Neuronal stem cell (in vitro differentiated cells): ENCODE measurements at regions not wholly inside any gene's neighbourhood (a gene's known extent, or its start where the extent isn't known, plus 50 kb on each side); places are given as distances from the start of the nearest gene placed in this dataset.

Source experiments
- DNase-seq: peaks from one replicate; pipeline ENCODE4 v3.0.0-alpha.2; 2013; ENCODE audit warnings: low spot score
- H2AFZ ChIP-seq: one replicate; pipeline ENCODE4 v1.6.1; 2013; ENCODE audit warnings: mild to moderate bottlenecking, low read length, inconsistent platforms
- H2AK5ac ChIP-seq: 2 replicates; pipeline ENCODE4 v1.6.1; 2013; ENCODE audit warnings: low read depth, mild to moderate bottlenecking, inconsistent platforms, low read length, moderate library complexity, mixed read lengths
- H2BK120ac ChIP-seq: 2 replicates; pipeline ENCODE4 v1.6.1; 2013; ENCODE audit warnings: low read depth, mild to moderate bottlenecking, inconsistent platforms, low read length, moderate library complexity, mixed read lengths
- H2BK12ac ChIP-seq: one replicate; pipeline ENCODE4 v1.6.1; 2013; ENCODE audit warnings: low read length, inconsistent platforms
- H2BK15ac ChIP-seq: 2 replicates; pipeline ENCODE4 v1.6.1; 2013; ENCODE audit warnings: mild to moderate bottlenecking, low read length, inconsistent platforms, mixed read lengths
- H2BK5ac ChIP-seq: one replicate; pipeline ENCODE4 v1.6.1; 2013; ENCODE audit warnings: inconsistent platforms, mild to moderate bottlenecking, low read length, moderate library complexity
- H3K14ac ChIP-seq: one replicate; pipeline ENCODE4 v1.6.1; 2013; ENCODE audit warnings: low read length, inconsistent platforms
- H3K18ac ChIP-seq: 2 replicates; pipeline ENCODE4 v1.6.1; 2013; ENCODE audit warnings: low read length, inconsistent platforms
- H3K23ac ChIP-seq: 2 replicates; pipeline ENCODE4 v1.6.1; 2013; ENCODE audit warnings: low read depth, mild to moderate bottlenecking, mixed read lengths, low read length, inconsistent platforms; ENCODE audit not compliant: poor library complexity
- H3K27ac ChIP-seq: replicated peaks from 3 replicates; pipeline ENCODE4 v1.5.1; 2013; ENCODE audit warnings: low read length, inconsistent platforms
- H3K27me3 ChIP-seq, 3 experiments: 2 replicates each; pipeline ENCODE4 v1.6.1; 2013; ENCODE audit warnings: low read length in 3 of 3, mild to moderate bottlenecking in 2 of 3, inconsistent platforms in 1 of 3, low read depth in 1 of 3, mixed read lengths in 1 of 3, moderate library complexity in 1 of 3; ENCODE audit not compliant: control insufficient read depth in 3 of 3, insufficient read depth in 3 of 3
- H3K36me3 ChIP-seq, 2 donors: replicated peaks in 1 of 2; 2 replicates each; pipeline ENCODE4 v1.6.1; 2013; ENCODE audit warnings: low read length in 2 of 2; ENCODE audit not compliant: control insufficient read depth in 2 of 2, insufficient read depth in 2 of 2
- H3K4ac ChIP-seq: 2 replicates; pipeline ENCODE4 v1.6.1; 2013; ENCODE audit warnings: inconsistent platforms, mild to moderate bottlenecking, low read length, moderate library complexity
- H3K4me1 ChIP-seq, 2 donors: 1 replicate in 1 of 2; 2 replicates in 1 of 2; pipeline ENCODE4 v1.6.1; 2013; ENCODE audit warnings: low read length in 2 of 2, low read depth in 1 of 2; ENCODE audit not compliant: control insufficient read depth in 2 of 2, insufficient read depth in 1 of 2
- H3K4me2 ChIP-seq: one replicate; pipeline ENCODE4 v1.6.1; 2013; ENCODE audit warnings: mild to moderate bottlenecking, low read length, inconsistent platforms; ENCODE audit not compliant: insufficient read depth, poor library complexity, severe bottlenecking
- H3K4me3 ChIP-seq, 2 donors: 2 replicates each; pipeline ENCODE4 v1.5.1; 2013; ENCODE audit warnings: low read length in 2 of 2, mild to moderate bottlenecking in 2 of 2, inconsistent platforms in 1 of 2, moderate library complexity in 1 of 2
- H3K79me1 ChIP-seq: one replicate; pipeline ENCODE4 v1.6.1; 2013; ENCODE audit warnings: low read depth, mild to moderate bottlenecking, inconsistent platforms, low read length, moderate library complexity
- H3K9ac ChIP-seq: one replicate; pipeline ENCODE4 v1.6.1; 2013; ENCODE audit warnings: mild to moderate bottlenecking, low read depth, low read length, inconsistent platforms; ENCODE audit not compliant: poor library complexity
- H3K9me3 ChIP-seq, 2 donors: replicated peaks in 1 of 2; 2 replicates each; pipeline versions ENCODE3 to v1.6.1; 2013; ENCODE audit warnings: low read length in 2 of 2, mild to moderate bottlenecking in 2 of 2, inconsistent platforms in 1 of 2, low read depth in 1 of 2, mixed read lengths in 1 of 2, moderate library complexity in 1 of 2; ENCODE audit not compliant: control insufficient read depth in 2 of 2, insufficient read depth in 1 of 2
- H4K8ac ChIP-seq: one replicate; pipeline ENCODE4 v1.6.1; 2013; ENCODE audit warnings: low read depth, mild to moderate bottlenecking, inconsistent platforms, low read length, moderate library complexity
- H4K91ac ChIP-seq: one replicate; pipeline ENCODE4 v1.6.1; 2013; ENCODE audit warnings: low read length, low read depth, mild to moderate bottlenecking, inconsistent platforms; ENCODE audit not compliant: poor library complexity
- WGBS, 2 donors: extraction: QIAGEN DNeasy Blood & Tissue Kit; methylation state at CpG; one replicate each; pipeline ENCODE4 v1.1.7; 2013; ENCODE audit warnings: missing lambda C conversion rate in 2 of 2, mixed read lengths in 1 of 2; ENCODE audit not compliant: insufficient read length in 2 of 2, insufficient replicate concordance in 1 of 2; ENCODE audit errors: extremely low coverage in 2 of 2; 5-methylcytosine and 5-hydroxymethylcytosine counted together

- no peak for DNase-seq
- no peaks in the 10 kb centered on the region for H3K4me1 ChIP-seq
- no CpG with 5 or more reads among the region's 13 CpGs for WGBS, 2 donors
These were observed 119.3 kb upstream of the TWIST2 start for GRCh38 chr2:238728330-238729260.

GRCh38 chr2:238729261-238729935, 118.5 kb upstream of the TWIST2 start:
- H4K8ac ChIP-seq, result no peak overlapping the region
- no peak overlapping the region for H3K23ac ChIP-seq
- H3K18ac ChIP-seq, result no peak overlapping the region
- H3K4me1 ChIP-seq, result no peaks in the 10 kb centered on the region
- H3K36me3 ChIP-seq, result no peaks in the 10 kb centered on the region
- no peak overlapping the region for H3K27ac ChIP-seq
- no peak overlapping the region for H3K4ac ChIP-seq
- H2AK5ac ChIP-seq, result peak overlapping the region; percentile 17
- peaks cover 0 to 10% (median 1%) of the 10 kb centered on the region in 3 experiments for H3K27me3 ChIP-seq
- H3K14ac ChIP-seq, result no peak overlapping the region
- H3K4me2 ChIP-seq, result no peak overlapping the region
- no peak overlapping the region for H4K91ac ChIP-seq
- H2BK12ac ChIP-seq, result no peak overlapping the region
- H3K4me3 ChIP-seq, result no peak overlapping the region
- DNase-seq, result no peak
- WGBS, 2 donors, result no CpG with 5 or more reads among the region's 11 CpGs
- H2BK15ac ChIP-seq, result no peak overlapping the region
- H3K9ac ChIP-seq, result no peak overlapping the region
- H2AFZ ChIP-seq, result no peak overlapping the region
- no peak overlapping the region for H2BK5ac ChIP-seq
- H3K9me3 ChIP-seq, result no peaks in the 10 kb centered on the region
- no peaks in the 10 kb centered on the region for H3K79me1 ChIP-seq
- no peak overlapping the region for H2BK120ac ChIP-seq

More at GRCh38 chr2:238728330-238729260, 119.3 kb upstream of the TWIST2 start:
- H2BK12ac ChIP-seq, result no peak overlapping the region
- H3K14ac ChIP-seq, result no peak overlapping the region
- H3K18ac ChIP-seq, result no peak overlapping the region
- H4K8ac ChIP-seq, result no peak overlapping the region
- H4K91ac ChIP-seq, result no peak overlapping the region
- H3K27ac ChIP-seq, result no peak overlapping the region
- no peak overlapping the region for H3K23ac ChIP-seq
- no peak overlapping the region for H2BK120ac ChIP-seq
- no peak overlapping the region for H3K4ac ChIP-seq
- no peak overlapping the region for H2AFZ ChIP-seq
- H3K27me3 ChIP-seq, result peaks cover 0 to 10% (median 1%) of the 10 kb centered on the region in 3 experiments
- no peaks in the 10 kb centered on the region for H3K79me1 ChIP-seq
- no peaks in the 10 kb centered on the region for H3K36me3 ChIP-seq
- no peak overlapping the region for H3K9ac ChIP-seq
- H3K4me3 ChIP-seq, result no peak overlapping the region
- H3K9me3 ChIP-seq, result no peaks in the 10 kb centered on the region
- H2AK5ac ChIP-seq, result no peak overlapping the region
- H2BK15ac ChIP-seq, result no peak overlapping the region
- H2BK5ac ChIP-seq, result no peak overlapping the region
- no peak overlapping the region for H3K4me2 ChIP-seq

- no peak overlapping the region for H2AFZ ChIP-seq
- H2BK12ac ChIP-seq, result no peak overlapping the region
- no peak overlapping the region for H4K91ac ChIP-seq
- H2BK15ac ChIP-seq, result no peak overlapping the region
- H3K27me3 ChIP-seq, result peaks cover 0 to 10% (median 1%) of the 10 kb centered on the region in 3 experiments
- H3K9me3 ChIP-seq, result no peaks in the 10 kb centered on the region
- no peak overlapping the region for H3K4me3 ChIP-seq
- H3K9ac ChIP-seq, result no peak overlapping the region
- no peak overlapping the region for H3K27ac ChIP-seq
- DNase-seq, result no peak
- peak overlapping the region; percentile 17 for H2AK5ac ChIP-seq
- no peak overlapping the region for H3K4me2 ChIP-seq
- no peaks in the 10 kb centered on the region for H3K36me3 ChIP-seq
- H3K4ac ChIP-seq, result no peak overlapping the region
- no peak overlapping the region for H3K18ac ChIP-seq
- no CpG with 5 or more reads among the region's 17 CpGs for WGBS, 2 donors
- no peaks in the 10 kb centered on the region for H3K79me1 ChIP-seq
- no peak overlapping the region for H4K8ac ChIP-seq
- no peak overlapping the region for H3K23ac ChIP-seq
- no peak overlapping the region for H3K14ac ChIP-seq
- H3K4me1 ChIP-seq, result no peaks in the 10 kb centered on the region
- no peak overlapping the region for H2BK120ac ChIP-seq
- no peak overlapping the region for H2BK5ac ChIP-seq
These were observed 117.8 kb upstream of the TWIST2 start for GRCh38 chr2:238730001-238730669.

- Histone ChIP-seq H3K79me1 (no peaks in the 10 kb centered on the region), H3K18ac (no peak overlapping the region)
- WGBS, 2 donors, result no CpG with 5 or more reads among the region's 4 CpGs
These were observed 117.0 kb upstream of the TWIST2 start for GRCh38 chr2:238730881-238731280.

More at GRCh38 chr2:238730881-238731280, 117.0 kb upstream of the TWIST2 start:
- no peak overlapping the region for H2BK5ac ChIP-seq
- H3K9me3 ChIP-seq, result no peaks in the 10 kb centered on the region
- no peak overlapping the region for H3K9ac ChIP-seq
- H2BK120ac ChIP-seq, result no peak overlapping the region
- H2AK5ac ChIP-seq, result no peak overlapping the region
- H3K23ac ChIP-seq, result no peak overlapping the region
- H2AFZ ChIP-seq, result no peak overlapping the region
- H4K8ac ChIP-seq, result no peak overlapping the region
- H3K4ac ChIP-seq, result no peak overlapping the region
- no peaks in the 10 kb centered on the region for H3K36me3 ChIP-seq
- H3K4me2 ChIP-seq, result no peak overlapping the region
- H3K14ac ChIP-seq, result no peak overlapping the region
- no peak overlapping the region for H2BK15ac ChIP-seq
- H4K91ac ChIP-seq, result no peak overlapping the region
- H3K27ac ChIP-seq, result no peak overlapping the region
- no peaks in the 10 kb centered on the region for H3K4me1 ChIP-seq
- H3K4me3 ChIP-seq, result no peak overlapping the region
- no peak for DNase-seq
- H3K27me3 ChIP-seq, result peaks cover 0 to 10% (median 1%) of the 10 kb centered on the region in 3 experiments
- no peak overlapping the region for H2BK12ac ChIP-seq
